GM19463 (cell line): ENCODE measurements at regions not wholly inside any gene's neighbourhood (a gene's known extent, or its start where the extent isn't known, plus 50 kb on each side); places are given as distances from the start of the nearest gene placed in this dataset.
A peak's percentile ranks its signal among the peaks of the same experiment; 100 is the strongest.
"Not testable (repeated sequence)": the region's sequence is repeated elsewhere in the genome, so short reads cannot be mapped to it uniquely, and the experiment has no call there.

Source experiments
- ATAC-seq: cut with Tn5 transposase; IDR thresholded peaks from one replicate; pipeline ENCODE4 v1.9.1; 2021; ENCODE audit warnings: mild to moderate bottlenecking, moderate library complexity; ENCODE audit not compliant: unreplicated experiment

GRCh38 chr12:68538726-68539614, 71.7 kb upstream of the RAP1B start:
- peak; percentile 74 for ATAC-seq

DNA sequence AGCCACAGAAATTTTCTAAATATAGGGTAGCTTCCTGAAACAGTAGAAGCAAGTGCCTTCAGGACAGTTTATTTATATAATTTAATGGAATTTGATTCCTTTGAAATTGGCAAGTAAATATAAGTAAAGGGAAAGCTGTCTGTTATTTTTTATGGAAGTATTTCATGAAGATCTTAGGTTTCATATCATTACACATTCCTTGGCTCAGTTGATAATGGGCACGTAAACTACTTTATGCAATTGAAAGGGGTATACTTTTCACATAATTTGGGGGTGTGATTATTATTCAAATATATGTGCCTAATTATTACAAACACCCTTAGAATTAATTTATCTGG, 71.1 kb upstream of the RAP1B start:
- ATAC-seq: no peak

DNA sequence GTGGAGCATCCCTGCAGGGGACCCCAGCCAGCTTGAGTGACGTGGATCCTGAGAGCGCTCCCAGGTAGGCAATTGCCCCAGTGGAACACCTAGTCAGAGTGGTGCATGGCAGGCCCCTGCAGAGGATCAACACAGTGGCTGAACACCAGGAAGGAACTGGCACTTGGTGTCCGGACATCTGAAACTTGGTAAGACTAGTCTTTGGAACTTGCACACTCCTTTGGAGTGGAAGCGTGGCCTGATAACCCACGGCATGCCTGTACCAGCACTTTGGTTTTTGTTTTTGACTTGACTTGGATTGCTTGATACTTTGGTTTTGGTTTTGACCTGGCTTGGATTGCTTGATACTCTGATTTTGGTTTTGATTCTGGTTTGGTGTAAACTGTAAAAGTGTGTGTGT, 69.9 kb upstream of the RAP1B start:
- ATAC-seq: not testable (repeated sequence)

DNA sequence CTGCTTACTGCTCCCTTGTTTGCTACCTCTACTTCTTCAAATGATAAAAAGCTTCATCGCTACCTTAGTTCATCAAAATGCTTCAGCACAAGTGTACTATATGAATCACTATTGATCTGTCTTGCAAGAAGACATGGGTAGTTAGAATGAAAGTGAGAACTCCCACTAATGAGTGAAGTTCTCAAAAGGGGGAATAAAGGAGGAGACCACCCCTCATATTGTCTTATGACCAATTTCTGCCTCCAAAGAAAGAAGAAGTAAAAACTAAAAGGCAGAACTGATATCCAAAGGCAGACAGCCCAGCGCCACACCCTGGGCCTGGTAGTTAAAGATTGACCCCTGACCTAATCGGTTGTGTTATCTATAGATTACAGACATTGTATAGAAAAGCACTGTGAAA, 63.4 kb upstream of the RAP1B start:
- not testable (repeated sequence) for ATAC-seq

GRCh38 chr12:68552605-68553195, 58.0 kb upstream of the RAP1B start:
- not testable (repeated sequence) for ATAC-seq

- no peak for ATAC-seq
Measured at GRCh38 chr12:68557011-68557730, 53.5 kb upstream of the RAP1B start.

DNA sequence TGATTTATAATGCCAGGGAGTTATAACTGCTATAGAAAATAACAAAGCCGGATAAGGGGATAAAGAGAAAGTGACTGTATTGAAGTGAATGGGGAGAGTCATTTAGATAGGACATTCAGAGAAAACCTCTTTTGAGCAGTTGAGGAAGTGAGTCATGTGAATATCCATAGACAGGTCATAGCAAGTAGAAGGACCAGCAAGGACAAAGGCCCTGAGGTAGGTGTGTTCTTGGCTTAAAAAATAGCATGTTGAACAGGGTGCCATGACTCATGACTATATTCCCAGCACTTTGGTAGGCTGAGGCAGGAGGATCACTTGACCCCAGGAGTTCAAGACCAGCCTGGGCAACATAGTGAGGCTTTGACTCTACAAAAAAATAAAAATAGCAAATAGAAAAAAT, 51.5 kb upstream of the RAP1B start:
- no peak for ATAC-seq

DNA sequence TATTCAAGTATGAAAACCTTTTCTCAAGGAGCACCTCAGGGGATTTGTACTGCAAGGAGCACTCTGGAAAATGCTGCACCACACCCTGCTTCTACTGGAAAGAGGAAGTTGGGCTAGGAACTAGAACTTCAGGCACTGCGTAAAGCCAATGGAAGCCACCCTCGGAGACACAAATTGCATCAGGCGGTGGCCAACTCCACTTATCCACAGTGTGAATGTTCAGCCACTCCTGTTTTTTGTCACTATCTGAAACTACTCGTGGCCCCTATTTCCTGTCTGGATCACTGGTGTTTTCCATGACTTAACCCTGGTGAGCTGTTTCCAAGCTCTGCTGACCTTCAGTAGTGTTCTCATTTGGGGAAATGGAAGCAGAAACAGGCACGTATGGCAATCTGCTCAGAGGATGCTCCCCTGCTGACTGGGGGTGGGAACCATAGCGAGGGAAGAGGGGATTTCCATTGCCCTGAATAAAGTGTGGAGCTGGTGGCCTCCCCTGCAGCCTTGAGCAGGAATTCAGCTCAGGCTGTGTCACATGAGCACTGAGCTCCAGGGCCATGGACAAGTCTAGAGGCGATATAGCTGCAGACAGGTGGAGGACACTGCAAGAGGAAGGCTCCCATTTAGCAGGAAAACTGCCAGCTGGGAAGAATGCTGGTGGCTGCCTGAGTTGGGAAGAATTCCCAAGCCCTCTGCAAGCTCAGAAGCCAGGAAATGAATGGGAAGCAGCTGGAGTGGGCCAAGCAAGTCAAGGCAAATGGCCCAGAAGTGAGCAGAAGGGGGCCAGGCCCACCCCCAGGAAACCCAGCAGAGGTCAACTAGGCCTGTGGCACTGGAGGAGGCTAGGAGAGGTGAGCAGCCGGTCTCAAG, 50.5 kb upstream of the RAP1B start:
- no peak for ATAC-seq

GRCh38 chr12:68560851-68561422, 49.8 kb upstream of the RAP1B start:
- ATAC-seq: no peak
